Glutamatergic neuron (in vitro differentiated cells): ENCODE measurements at regions not wholly inside any gene's neighbourhood (a gene's known extent, or its start where the extent isn't known, plus 50 kb on each side); places are given as distances from the start of the nearest gene placed in this dataset.
"Not testable (repeated sequence)": the region's sequence is repeated elsewhere in the genome, so short reads cannot be mapped to it uniquely, and the experiment has no call there.

Source experiments
- DNase-seq: peaks from one replicate; pipeline ENCODE4 v3.0.0; 2022
- H3K27ac Mint-ChIP-seq: one replicate; pipeline ENCODE4 v1.8.0; 2020; ENCODE audit warnings: mild to moderate bottlenecking, mixed read lengths, inconsistent platforms; ENCODE audit not compliant: unreplicated experiment
- H3K27me3 Mint-ChIP-seq: one replicate; pipeline ENCODE4 v1.8.0; 2020; ENCODE audit warnings: mild to moderate bottlenecking, moderate library complexity, mixed read lengths, inconsistent platforms; ENCODE audit not compliant: unreplicated experiment
- H3K36me3 Mint-ChIP-seq: one replicate; pipeline ENCODE4 v1.8.0; 2020; ENCODE audit warnings: mild to moderate bottlenecking, mixed read lengths, inconsistent platforms; ENCODE audit not compliant: unreplicated experiment
- H3K4me1 Mint-ChIP-seq: one replicate; pipeline ENCODE4 v1.8.0; 2020; ENCODE audit warnings: mild to moderate bottlenecking, low read depth, mixed read lengths, inconsistent platforms; ENCODE audit not compliant: unreplicated experiment
- H3K4me3 Mint-ChIP-seq: one replicate; pipeline ENCODE4 v1.8.0; 2020; ENCODE audit warnings: mild to moderate bottlenecking, mixed read lengths, inconsistent platforms; ENCODE audit not compliant: unreplicated experiment
- H3K9me3 Mint-ChIP-seq: one replicate; pipeline ENCODE4 v1.8.0; 2020; ENCODE audit warnings: mild to moderate bottlenecking, moderate library complexity, mixed read lengths, inconsistent platforms; ENCODE audit not compliant: unreplicated experiment
- CTCF ChIP-seq: fragments of 200-600 bp; sonication (generic); IDR thresholded peaks from one replicate; pipeline ENCODE4 v1.5.0; 2021; ENCODE audit not compliant: partially characterized antibody, unreplicated experiment

- Mint-ChIP-seq H3K36me3 (no peaks in the 10 kb centered on the region), H3K27me3 (peaks cover 2% of the 10 kb centered on the region), H3K27ac (no peak overlapping the region), H3K9me3 (peaks cover 2% of the 10 kb centered on the region), H3K4me1 (peaks cover 10% of the 10 kb centered on the region), H3K4me3 (no peak overlapping the region)
- DNase-seq = no peak
- TF ChIP-seq CTCF = no peak
Observed at GRCh38 chr2:109712746-109713145, 81.4 kb upstream of the RGPD5 start.

- Mint-ChIP-seq H3K27ac (no peak overlapping the region), H3K4me3 (no peak overlapping the region), H3K4me1 (peaks cover 10% of the 10 kb centered on the region), H3K36me3 (no peaks in the 10 kb centered on the region), H3K27me3 (peaks cover 2% of the 10 kb centered on the region), H3K9me3 (peaks cover 6% of the 10 kb centered on the region)
- DNase-seq = no peak
- TF ChIP-seq CTCF = no peak
Observed at GRCh38 chr2:109715313-109715805, 78.7 kb upstream of the RGPD5 start.

- H3K9me3 Mint-ChIP-seq, H3K4me3 Mint-ChIP-seq, H3K4me1 Mint-ChIP-seq, H3K27ac Mint-ChIP-seq, H3K36me3 Mint-ChIP-seq, DNase-seq, H3K27me3 Mint-ChIP-seq: not testable (repeated sequence)
Observed at GRCh38 chr2:109716596-109716995, 77.5 kb upstream of the RGPD5 start.

GRCh38 chr2:109718139-109718538 is 76.0 kb upstream of the RGPD5 start:
- H3K27me3 Mint-ChIP-seq = no peaks in the 10 kb centered on the region
- no peaks in the 10 kb centered on the region for H3K4me1 Mint-ChIP-seq
- H3K9me3 Mint-ChIP-seq = peaks cover 6% of the 10 kb centered on the region
- H3K4me3 Mint-ChIP-seq = no peak overlapping the region
- no peak for TF ChIP-seq CTCF
- H3K36me3 Mint-ChIP-seq = no peaks in the 10 kb centered on the region
- no peak overlapping the region for H3K27ac Mint-ChIP-seq
- DNase-seq = no peak

GRCh38 chr2:109719871-109720270 is 74.2 kb upstream of the RGPD5 start:
- Mint-ChIP-seq H3K4me3 (no peak overlapping the region), H3K36me3 (no peaks in the 10 kb centered on the region), H3K4me1 (no peaks in the 10 kb centered on the region), H3K27me3 (no peaks in the 10 kb centered on the region), H3K9me3 (peaks cover 10% of the 10 kb centered on the region), H3K27ac (no peak overlapping the region)
- DNase-seq = no peak
- no peak for TF ChIP-seq CTCF
